ENCODE measurements at regions not wholly inside any gene's neighbourhood (a gene's known extent, or its start where the extent isn't known, plus 50 kb on each side); places are given as distances from the start of the nearest gene placed in this dataset.

DNA sequence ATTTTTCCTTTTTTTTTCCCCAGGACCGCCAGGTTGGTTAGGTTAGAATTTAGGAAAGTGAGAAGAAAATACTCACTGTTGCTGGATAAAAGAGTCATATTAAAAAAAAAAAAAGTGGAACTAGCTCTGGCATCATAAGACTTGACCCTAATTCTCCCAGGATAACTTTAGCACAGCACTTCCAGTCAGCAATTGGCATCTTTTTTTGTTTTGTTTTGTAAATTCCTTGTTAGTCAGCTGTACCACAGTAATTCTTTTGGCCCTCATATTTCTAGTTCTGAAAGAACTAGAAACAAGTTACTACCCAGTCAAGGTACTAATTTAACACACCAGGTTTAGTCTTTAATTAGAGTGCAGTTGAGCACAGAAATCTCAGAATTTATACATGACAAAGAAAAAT is 873.5 kb upstream of the POU3F3 start:
- TF ChIP-seq, protein P1, sequence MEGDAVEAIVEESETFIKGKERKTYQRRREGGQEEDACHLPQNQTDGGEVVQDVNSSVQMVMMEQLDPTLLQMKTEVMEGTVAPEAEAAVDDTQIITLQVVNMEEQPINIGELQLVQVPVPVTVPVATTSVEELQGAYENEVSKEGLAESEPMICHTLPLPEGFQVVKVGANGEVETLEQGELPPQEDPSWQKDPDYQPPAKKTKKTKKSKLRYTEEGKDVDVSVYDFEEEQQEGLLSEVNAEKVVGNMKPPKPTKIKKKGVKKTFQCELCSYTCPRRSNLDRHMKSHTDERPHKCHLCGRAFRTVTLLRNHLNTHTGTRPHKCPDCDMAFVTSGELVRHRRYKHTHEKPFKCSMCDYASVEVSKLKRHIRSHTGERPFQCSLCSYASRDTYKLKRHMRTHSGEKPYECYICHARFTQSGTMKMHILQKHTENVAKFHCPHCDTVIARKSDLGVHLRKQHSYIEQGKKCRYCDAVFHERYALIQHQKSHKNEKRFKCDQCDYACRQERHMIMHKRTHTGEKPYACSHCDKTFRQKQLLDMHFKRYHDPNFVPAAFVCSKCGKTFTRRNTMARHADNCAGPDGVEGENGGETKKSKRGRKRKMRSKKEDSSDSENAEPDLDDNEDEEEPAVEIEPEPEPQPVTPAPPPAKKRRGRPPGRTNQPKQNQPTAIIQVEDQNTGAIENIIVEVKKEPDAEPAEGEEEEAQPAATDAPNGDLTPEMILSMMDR (IDR thresholded peaks at IDR 0.05; ENCODE audit: extremely low read depth, low read depth, low read length) = no peak
- no peak overlapping the region for H3K27ac ChIP-seq (ENCODE audit: low read depth, low read length)
- no peak overlapping the region for H3K4me3 ChIP-seq (ENCODE audit: insufficient read depth, low read length)
- H3K36me3 ChIP-seq (ENCODE audit: insufficient read depth, low read length) = no peaks in the 10 kb centered on the region
- no peaks in the 10 kb centered on the region for H3K4me1 ChIP-seq (ENCODE audit: insufficient read depth, low read length)
- no peak for DNase-seq (ENCODE audit: insufficient read length, low spot score, missing footprints)
- no peak overlapping the region for H2AFZ ChIP-seq (ENCODE audit: low read length)
- H4K20me1 ChIP-seq (ENCODE audit: insufficient read depth, low read length) = no peaks in the 10 kb centered on the region
- H3K27me3 ChIP-seq (ENCODE audit: insufficient read depth, low read length) = no peaks in the 10 kb centered on the region
- no peak overlapping the region for H3K4me2 ChIP-seq (ENCODE audit: insufficient read depth, low read length)
- no peaks in the 10 kb centered on the region for H3K79me2 ChIP-seq (ENCODE audit: insufficient read depth, low read length)
- H3K9me3 ChIP-seq (ENCODE audit: low read depth, low read length) = no peaks in the 10 kb centered on the region

DNA sequence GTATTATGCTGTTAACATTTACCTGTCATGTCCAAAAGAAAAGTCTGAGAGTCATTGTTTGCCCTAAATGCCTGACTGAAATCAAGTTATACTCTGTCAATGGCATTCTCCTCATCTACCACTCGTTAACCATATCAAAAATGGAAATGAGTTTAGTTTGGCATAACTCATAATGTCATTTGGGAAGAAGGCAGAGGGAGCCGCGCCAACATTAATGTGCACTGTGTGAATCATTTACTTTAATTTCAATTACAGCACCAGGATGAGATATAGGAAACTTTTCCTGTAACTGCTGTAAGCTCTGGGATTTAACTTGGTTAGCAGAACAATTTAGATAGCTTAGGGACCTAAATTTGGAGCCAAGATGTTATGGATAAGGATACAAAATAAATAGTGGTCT is 871.2 kb upstream of the POU3F3 start:
- H3K27ac ChIP-seq (ENCODE audit: low read depth, low read length) = no peak overlapping the region
- no peaks in the 10 kb centered on the region for H3K79me2 ChIP-seq (ENCODE audit: insufficient read depth, low read length)
- no peak overlapping the region for H3K4me2 ChIP-seq (ENCODE audit: insufficient read depth, low read length)
- H3K27me3 ChIP-seq (ENCODE audit: insufficient read depth, low read length) = no peaks in the 10 kb centered on the region
- no peaks in the 10 kb centered on the region for H4K20me1 ChIP-seq (ENCODE audit: insufficient read depth, low read length)
- H3K4me1 ChIP-seq (ENCODE audit: insufficient read depth, low read length) = no peaks in the 10 kb centered on the region
- no peaks in the 10 kb centered on the region for H3K36me3 ChIP-seq (ENCODE audit: insufficient read depth, low read length)
- no peaks in the 10 kb centered on the region for H3K9me3 ChIP-seq (ENCODE audit: low read depth, low read length)
- H3K4me3 ChIP-seq (ENCODE audit: insufficient read depth, low read length) = no peak overlapping the region
- H2AFZ ChIP-seq (ENCODE audit: low read length) = no peak overlapping the region
- no peak for DNase-seq (ENCODE audit: insufficient read length, low spot score, missing footprints)
- TF ChIP-seq, protein P1 (IDR thresholded peaks at IDR 0.05; ENCODE audit: extremely low read depth, low read depth, low read length) = no peak

DNA sequence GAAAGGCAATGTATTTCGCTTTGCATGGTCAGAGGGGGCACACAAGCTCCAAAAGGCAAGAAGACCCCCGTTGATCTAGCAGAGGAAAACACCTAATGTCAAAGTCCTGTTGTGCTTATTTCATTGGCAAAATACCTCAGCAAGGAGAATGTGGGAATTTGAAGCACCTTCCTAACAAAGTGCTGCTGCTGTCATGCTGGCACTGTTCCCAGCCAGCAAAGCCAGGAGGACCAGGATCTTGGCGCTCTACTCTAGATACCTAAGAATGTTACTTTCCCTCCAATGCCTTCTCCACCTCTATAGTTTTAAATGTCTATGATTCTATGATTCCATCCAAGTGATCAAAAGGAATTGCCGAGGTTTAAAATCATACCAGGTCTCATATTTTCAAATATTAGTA is 867.9 kb upstream of the POU3F3 start:
- no peak overlapping the region for H3K4me2 ChIP-seq (ENCODE audit: insufficient read depth, low read length)
- no peak for DNase-seq (ENCODE audit: insufficient read length, low spot score, missing footprints)
- TF ChIP-seq, protein P1 (IDR thresholded peaks at IDR 0.05; ENCODE audit: extremely low read depth, low read depth, low read length) = no peak
- no peaks in the 10 kb centered on the region for H3K27me3 ChIP-seq (ENCODE audit: insufficient read depth, low read length)
- no peaks in the 10 kb centered on the region for H3K36me3 ChIP-seq (ENCODE audit: insufficient read depth, low read length)
- H3K27ac ChIP-seq (ENCODE audit: low read depth, low read length) = no peak overlapping the region
- no peaks in the 10 kb centered on the region for H3K4me1 ChIP-seq (ENCODE audit: insufficient read depth, low read length)
- no peaks in the 10 kb centered on the region for H3K79me2 ChIP-seq (ENCODE audit: insufficient read depth, low read length)
- no peak overlapping the region for H2AFZ ChIP-seq (ENCODE audit: low read length)
- H3K9me3 ChIP-seq (ENCODE audit: low read depth, low read length) = no peaks in the 10 kb centered on the region
- H3K4me3 ChIP-seq (ENCODE audit: insufficient read depth, low read length) = no peak overlapping the region
- no peaks in the 10 kb centered on the region for H4K20me1 ChIP-seq (ENCODE audit: insufficient read depth, low read length)

DNA sequence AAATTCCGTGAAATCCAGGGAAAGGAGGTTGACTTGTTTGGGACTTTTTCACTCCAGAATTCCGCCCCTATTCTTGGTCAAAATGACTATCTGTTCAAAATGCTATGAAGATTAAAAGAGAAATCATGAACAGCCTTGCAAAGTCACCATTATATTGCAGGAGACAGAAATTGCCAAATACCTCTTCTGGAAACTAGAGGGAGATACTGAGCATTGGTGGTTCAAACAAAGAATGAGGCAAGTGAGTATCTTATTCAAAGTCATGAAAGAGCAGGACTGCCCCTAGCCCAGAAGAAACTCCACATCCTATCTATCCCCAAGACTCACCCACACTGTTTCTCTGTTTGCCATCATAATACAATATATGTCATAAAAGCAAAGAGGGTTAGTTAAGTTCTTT is 862.3 kb upstream of the POU3F3 start:
- DNase-seq (ENCODE audit: insufficient read length, low spot score, missing footprints) = no peak
- H2AFZ ChIP-seq (ENCODE audit: low read length) = no peak overlapping the region
- H3K4me1 ChIP-seq (ENCODE audit: insufficient read depth, low read length) = no peaks in the 10 kb centered on the region
- no peaks in the 10 kb centered on the region for H4K20me1 ChIP-seq (ENCODE audit: insufficient read depth, low read length)
- H3K4me2 ChIP-seq (ENCODE audit: insufficient read depth, low read length) = no peak overlapping the region
- H3K36me3 ChIP-seq (ENCODE audit: insufficient read depth, low read length) = no peaks in the 10 kb centered on the region
- no peaks in the 10 kb centered on the region for H3K79me2 ChIP-seq (ENCODE audit: insufficient read depth, low read length)
- no peaks in the 10 kb centered on the region for H3K27me3 ChIP-seq (ENCODE audit: insufficient read depth, low read length)
- no peak overlapping the region for H3K27ac ChIP-seq (ENCODE audit: low read depth, low read length)
- no peak overlapping the region for H3K4me3 ChIP-seq (ENCODE audit: insufficient read depth, low read length)
- peaks cover 2% of the 10 kb centered on the region for H3K9me3 ChIP-seq (ENCODE audit: low read depth, low read length)
- TF ChIP-seq, protein P1 (IDR thresholded peaks at IDR 0.05; ENCODE audit: extremely low read depth, low read depth, low read length) = no peak
